ENCODE measurements at regions not wholly inside any gene's neighbourhood (a gene's known extent, or its start where the extent isn't known, plus 50 kb on each side); places are given as distances from the start of the nearest gene placed in this dataset.

DNA sequence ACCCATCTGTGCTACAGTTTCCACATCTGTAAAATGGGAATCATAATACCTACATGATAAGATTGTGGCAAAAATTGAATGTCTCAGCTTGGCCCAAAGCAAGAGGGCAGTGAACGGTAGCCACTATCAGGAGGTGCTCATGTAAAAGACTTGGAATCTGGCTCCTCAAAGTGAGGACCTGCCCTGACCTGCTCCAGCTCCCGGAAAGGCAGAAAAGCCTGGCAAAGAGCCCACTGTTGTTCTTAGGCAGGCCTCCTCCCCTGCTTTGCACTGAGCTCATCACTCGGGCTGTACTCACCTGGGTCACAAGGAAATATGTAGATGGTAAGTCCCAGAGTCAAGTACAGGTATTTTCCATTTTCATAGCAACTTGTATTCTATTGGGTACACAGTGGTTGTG is 250.7 kb upstream of the TBL1XR1 start:
- TF ChIP-seq, protein P1, sequence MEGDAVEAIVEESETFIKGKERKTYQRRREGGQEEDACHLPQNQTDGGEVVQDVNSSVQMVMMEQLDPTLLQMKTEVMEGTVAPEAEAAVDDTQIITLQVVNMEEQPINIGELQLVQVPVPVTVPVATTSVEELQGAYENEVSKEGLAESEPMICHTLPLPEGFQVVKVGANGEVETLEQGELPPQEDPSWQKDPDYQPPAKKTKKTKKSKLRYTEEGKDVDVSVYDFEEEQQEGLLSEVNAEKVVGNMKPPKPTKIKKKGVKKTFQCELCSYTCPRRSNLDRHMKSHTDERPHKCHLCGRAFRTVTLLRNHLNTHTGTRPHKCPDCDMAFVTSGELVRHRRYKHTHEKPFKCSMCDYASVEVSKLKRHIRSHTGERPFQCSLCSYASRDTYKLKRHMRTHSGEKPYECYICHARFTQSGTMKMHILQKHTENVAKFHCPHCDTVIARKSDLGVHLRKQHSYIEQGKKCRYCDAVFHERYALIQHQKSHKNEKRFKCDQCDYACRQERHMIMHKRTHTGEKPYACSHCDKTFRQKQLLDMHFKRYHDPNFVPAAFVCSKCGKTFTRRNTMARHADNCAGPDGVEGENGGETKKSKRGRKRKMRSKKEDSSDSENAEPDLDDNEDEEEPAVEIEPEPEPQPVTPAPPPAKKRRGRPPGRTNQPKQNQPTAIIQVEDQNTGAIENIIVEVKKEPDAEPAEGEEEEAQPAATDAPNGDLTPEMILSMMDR (IDR thresholded peaks at IDR 0.05; ENCODE audit: low read depth, low read length, poor library complexity, severe bottlenecking) = no peak
- TF ChIP-seq EZH2phosphoT487 (IDR thresholded peaks at IDR 0.05; ENCODE audit: borderline replicate concordance, low read length) = no peak
